ENCODE measurements at regions not wholly inside any gene's neighbourhood (a gene's known extent, or its start where the extent isn't known, plus 50 kb on each side); places are given as distances from the start of the nearest gene placed in this dataset.

DNA sequence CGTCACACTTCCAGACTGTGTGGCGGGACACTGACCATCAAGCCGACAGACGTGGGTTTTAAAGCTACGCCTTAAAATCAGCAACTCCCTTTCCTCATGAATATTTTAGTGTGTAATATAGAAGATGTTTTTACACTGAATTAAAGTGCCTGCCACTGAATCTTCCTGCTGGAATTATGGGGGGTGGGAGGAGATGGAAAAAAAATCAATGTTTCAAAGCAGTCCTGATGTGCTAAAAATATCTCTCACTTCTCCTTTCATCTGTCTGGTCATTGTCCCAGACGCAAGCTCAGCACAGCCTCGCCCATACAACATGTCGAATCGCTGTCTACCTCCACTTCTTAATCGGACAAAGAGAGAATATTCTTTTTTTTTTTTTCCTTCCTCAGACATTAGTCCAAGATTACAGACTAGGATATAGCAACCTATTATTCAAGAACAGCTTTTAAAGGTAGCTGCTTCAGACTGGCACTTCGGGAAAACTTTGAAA is 165.1 kb upstream of the KLF14 start:
- intact Hi-C loops (cut with micrococcal nuclease) = loop anchor here (10.0 kb wide), 1 partner anchor 586 kb away; no protein-coding TSS in a partner anchor
- Histone ChIP-seq H3K4me1 (ENCODE audit: control insufficient read depth, extremely low read depth, insufficient read depth, low read length) (peaks cover 80% of the 10 kb centered on the region), H3K27ac (ENCODE audit: insufficient read depth, low read depth, low read length) (no peak overlapping the region), H3K9me1 (replicated peaks; ENCODE audit: control insufficient read depth, extremely low read depth, insufficient read depth, low read length) (no peaks in the 10 kb centered on the region), H3K27me3 (ENCODE audit: control insufficient read depth in 2 of 2, insufficient read depth in 2 of 2, low read length in 2 of 2) (no peaks in the 10 kb centered on the region), H2AFZ (ENCODE audit: low read depth, low read length) (no peak overlapping the region), H3K79me2 (ENCODE audit: control insufficient read depth, insufficient read depth, low read length) (peaks cover 97% of the 10 kb centered on the region), H3K4me3 (replicated peaks in 1 of 3; ENCODE audit: insufficient read depth in 1 of 3, low read depth in 1 of 3, low read length in 3 of 3) (no peak overlapping the region), H3K9me3 (replicated peaks; ENCODE audit: control insufficient read depth, insufficient read depth, low read length) (no peaks in the 10 kb centered on the region), H3K9ac (replicated peaks; ENCODE audit: extremely low read depth, insufficient read depth, low read length) (no peak overlapping the region), H3K4me2 (ENCODE audit: insufficient read depth, low read length) (no peak overlapping the region), H3K36me3 (ENCODE audit: control insufficient read depth in 2 of 2, extremely low read depth in 1 of 2, insufficient read depth in 2 of 2, low read length in 2 of 2) (peaks cover 32 to 33% of the 10 kb centered on the region in 2 experiments), H4K20me1 (replicated peaks; ENCODE audit: control insufficient read depth, extremely low read depth, insufficient read depth, low read length) (peaks cover 3% of the 10 kb centered on the region)
- ChIA-PET POLR2A (interaction anchor here (0.6 to 0.8 kb wide), 2 partner anchors 11 to 117 kb away, joined by 4 read pairs; no protein-coding TSS in a partner anchor), CTCF (interaction anchor here (1.0 to 7.2 kb wide), 4 partner anchors 10 to 141 kb away, joined by 3 to 175 read pairs (median 120); no protein-coding TSS in a partner anchor)
- DNase-seq (ENCODE audit: low read depth, low spot score) (no peak), FAIRE-seq (no peak)
- no TSS peak for BruUV-seq (replicated peaks)
- dilution Hi-C loops (cut with MboI; ENCODE audit: extremely low pct_ligation_motif_present, low sequenced_read_pairs) = no loop called here
- no peak for TF ChIP-seq JUN (IDR thresholded peaks at IDR 0.05; ENCODE audit: borderline replicate concordance, insufficient read depth, insufficient read length, low read depth)
- no peak for TF ChIP-seq GATA2 (IDR thresholded peaks at IDR 0.05; ENCODE audit: insufficient read depth, insufficient read length, low read depth, low read length)
- TF ChIP-seq MAX (IDR thresholded peaks at IDR 0.05; ENCODE audit: insufficient read depth, insufficient read length) = no peak
- no peak for TF ChIP-seq MYC (IDR thresholded peaks at IDR 0.05; ENCODE audit: low read depth, low read length)
- TF ChIP-seq POLR2AphosphoS5 (IDR thresholded peaks at IDR 0.05; ENCODE audit: insufficient read depth, low read depth, low read length) = no peak
- TF ChIP-seq POLR2A (IDR thresholded peaks at IDR 0.05; ENCODE audit: low read depth, low read length) = no peak
- no peak for TF ChIP-seq FOS (IDR thresholded peaks at IDR 0.05; ENCODE audit: borderline replicate concordance, insufficient read depth, low read length)
- TF ChIP-seq EZH2 (IDR thresholded peaks at IDR 0.05; ENCODE audit: borderline replicate concordance, low read depth, low read length, severe bottlenecking) = no peak
- TF ChIP-seq, protein P1, sequence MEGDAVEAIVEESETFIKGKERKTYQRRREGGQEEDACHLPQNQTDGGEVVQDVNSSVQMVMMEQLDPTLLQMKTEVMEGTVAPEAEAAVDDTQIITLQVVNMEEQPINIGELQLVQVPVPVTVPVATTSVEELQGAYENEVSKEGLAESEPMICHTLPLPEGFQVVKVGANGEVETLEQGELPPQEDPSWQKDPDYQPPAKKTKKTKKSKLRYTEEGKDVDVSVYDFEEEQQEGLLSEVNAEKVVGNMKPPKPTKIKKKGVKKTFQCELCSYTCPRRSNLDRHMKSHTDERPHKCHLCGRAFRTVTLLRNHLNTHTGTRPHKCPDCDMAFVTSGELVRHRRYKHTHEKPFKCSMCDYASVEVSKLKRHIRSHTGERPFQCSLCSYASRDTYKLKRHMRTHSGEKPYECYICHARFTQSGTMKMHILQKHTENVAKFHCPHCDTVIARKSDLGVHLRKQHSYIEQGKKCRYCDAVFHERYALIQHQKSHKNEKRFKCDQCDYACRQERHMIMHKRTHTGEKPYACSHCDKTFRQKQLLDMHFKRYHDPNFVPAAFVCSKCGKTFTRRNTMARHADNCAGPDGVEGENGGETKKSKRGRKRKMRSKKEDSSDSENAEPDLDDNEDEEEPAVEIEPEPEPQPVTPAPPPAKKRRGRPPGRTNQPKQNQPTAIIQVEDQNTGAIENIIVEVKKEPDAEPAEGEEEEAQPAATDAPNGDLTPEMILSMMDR (IDR thresholded peaks at IDR 0.05; ENCODE audit: extremely low read depth in 1 of 2, insufficient read depth in 1 of 2, low read depth in 1 of 2, low read length in 2 of 2) = no peak
